Panc1 (cell line): ENCODE measurements at regions not wholly inside any gene's neighbourhood (a gene's known extent, or its start where the extent isn't known, plus 50 kb on each side); places are given as distances from the start of the nearest gene placed in this dataset.

Source experiments
- ATAC-seq: fragments of 200-7000 bp; cut with Tn5 transposase; 2 replicates; pipeline ENCODE4 v1.9.1; 2020; ENCODE audit warnings: mild to moderate bottlenecking, moderate library complexity
- BruUV-seq: library from RNA; stranded (reverse); fragments of 400-500 nt; replicated peaks from 2 replicates; lab custom pipeline; 2021; lab: Mats Ljungman, UMichigan
- CTCF ChIA-PET: fragments of 300-600 bp; sonication (Branson Sonifier 250); formaldehyde crosslinking; loops from one replicate; lab custom pipeline; 2022; ENCODE audit warnings: antibody characterized with exemption; lab: Charles Lee
- POLR2A ChIA-PET: fragments of 300-600 bp; sonication (Branson Sonifier 250); formaldehyde crosslinking; loops from one replicate; lab custom pipeline; 2022; ENCODE audit warnings: antibody characterized with exemption; lab: Charles Lee
- DNase-seq: peaks from one replicate; pipeline ENCODE4 v3.0.0-alpha.2; 2010; ENCODE audit warnings: low read depth, low spot score
- H3K27ac ChIP-seq: 2 replicates; pipeline ENCODE4 v1.5.1; 2011; ENCODE audit warnings: mild to moderate bottlenecking, low read length, inconsistent platforms
- H3K27me3 ChIP-seq: fragments of 200-500 bp; sonication (Bioruptor generic); 2 replicates; pipeline ENCODE4 v1.6.0; 2014; ENCODE audit warnings: low read length, inconsistent platforms; ENCODE audit not compliant: control insufficient read depth, insufficient read depth
- H3K36me3 ChIP-seq: fragments of 200-500 bp; sonication (Bioruptor generic); 2 replicates; pipeline ENCODE4 v1.5.1; 2014; ENCODE audit warnings: inconsistent platforms, mild to moderate bottlenecking, low read length, moderate library complexity; ENCODE audit not compliant: control insufficient read depth, insufficient read depth
- H3K4me1 ChIP-seq: 2 replicates; pipeline ENCODE4 v1.5.1; 2011; ENCODE audit warnings: inconsistent platforms, mild to moderate bottlenecking, low read length, moderate library complexity; ENCODE audit not compliant: control insufficient read depth, insufficient read depth
- H3K4me3 ChIP-seq, 2 experiments: 2 replicates each; pipeline ENCODE4 v1.5.1; 2011 to 2012; ENCODE audit warnings: low read depth in 2 of 2, low read length in 2 of 2, mild to moderate bottlenecking in 2 of 2, inconsistent platforms in 1 of 2, moderate library complexity in 1 of 2
- H3K9me3 ChIP-seq: fragments of 200-500 bp; sonication (Bioruptor generic); 2 replicates; pipeline ENCODE4 v1.5.1; 2014; ENCODE audit warnings: low read depth, mild to moderate bottlenecking, inconsistent platforms, low read length, moderate library complexity; ENCODE audit not compliant: control insufficient read depth, insufficient read depth
- POLR2AphosphoS5 ChIP-seq: IDR thresholded peaks from 2 replicates; pipeline ENCODE4 v1.6.1; 2012; ENCODE audit warnings: mild to moderate bottlenecking, low read depth, low read length, moderate library complexity
- REST ChIP-seq, 2 experiments: IDR thresholded peaks; 2 replicates each; pipeline ENCODE4 v1.6.1; 2011 to 2012; ENCODE audit warnings: low read depth in 2 of 2, control low read depth in 1 of 2, low read length in 1 of 2, mild to moderate bottlenecking in 1 of 2, moderate library complexity in 1 of 2; ENCODE audit not compliant: insufficient read depth in 1 of 2
- SIN3A ChIP-seq: IDR thresholded peaks from 2 replicates; pipeline ENCODE4 v1.6.1; 2012; ENCODE audit warnings: low read depth, mild to moderate bottlenecking, low read length, moderate library complexity, borderline replicate concordance; ENCODE audit not compliant: insufficient read depth
- TCF7L2 ChIP-seq: IDR thresholded peaks from 2 replicates; pipeline ENCODE4 v1.6.1; 2011; ENCODE audit warnings: mild to moderate bottlenecking, low read depth, low read length, inconsistent platforms
- in situ Hi-C: cut with HindIII; loops from 2 replicates; pipeline ENCODE4 v1.10.0; 2016; ENCODE audit warnings: low sequenced_read_pairs, low pct_unique_long_range_greater_than_20kb
- intact Hi-C: fragments of 100-400 bp; cut with micrococcal nuclease; formaldehyde crosslinking; loops from one replicate; pipeline ENCODE4 v1.10.0; 2022; ENCODE audit not compliant: unreplicated experiment
- TF ChIP-seq, protein P1 (sequence below): fragments of 450-650 bp; IDR thresholded peaks from 2 replicates; pipeline ENCODE4 v1.5.1; 2017; ENCODE audit warnings: mild to moderate bottlenecking

DNA sequence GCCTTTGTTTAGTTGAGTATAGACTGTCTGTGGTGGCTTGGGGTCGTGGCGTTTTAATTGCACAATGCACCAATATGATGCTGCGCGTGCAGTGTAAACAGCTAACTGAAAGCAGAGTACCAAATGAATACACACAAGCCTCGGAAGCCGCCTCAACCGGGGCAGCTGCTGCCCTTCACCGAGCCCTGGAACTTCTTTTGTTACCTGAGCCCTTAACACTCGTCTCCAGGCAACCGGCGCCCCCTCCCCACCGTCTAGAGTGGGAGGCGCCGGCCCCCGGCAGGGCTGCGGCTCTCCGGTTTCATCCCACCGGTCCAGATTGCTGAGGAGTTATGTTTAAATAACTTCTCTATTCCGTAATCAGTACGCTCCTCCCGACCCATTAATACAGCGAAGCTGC, 173.2 kb upstream of the TBL1X start:
- intact Hi-C loops, result no loop called here
- CTCF ChIA-PET, result no interaction called here
- no peaks in the 10 kb centered on the region for H3K4me1 ChIP-seq
- no peak for ATAC-seq
- no peak for TF ChIP-seq REST (IDR thresholded peaks at IDR 0.05; ENCODE audit: insufficient read depth in 1 of 2, low read depth in 2 of 2, low read length in 1 of 2)
- no peak for TF ChIP-seq POLR2AphosphoS5
- no peak for TF ChIP-seq TCF7L2
- TF ChIP-seq, protein P1, sequence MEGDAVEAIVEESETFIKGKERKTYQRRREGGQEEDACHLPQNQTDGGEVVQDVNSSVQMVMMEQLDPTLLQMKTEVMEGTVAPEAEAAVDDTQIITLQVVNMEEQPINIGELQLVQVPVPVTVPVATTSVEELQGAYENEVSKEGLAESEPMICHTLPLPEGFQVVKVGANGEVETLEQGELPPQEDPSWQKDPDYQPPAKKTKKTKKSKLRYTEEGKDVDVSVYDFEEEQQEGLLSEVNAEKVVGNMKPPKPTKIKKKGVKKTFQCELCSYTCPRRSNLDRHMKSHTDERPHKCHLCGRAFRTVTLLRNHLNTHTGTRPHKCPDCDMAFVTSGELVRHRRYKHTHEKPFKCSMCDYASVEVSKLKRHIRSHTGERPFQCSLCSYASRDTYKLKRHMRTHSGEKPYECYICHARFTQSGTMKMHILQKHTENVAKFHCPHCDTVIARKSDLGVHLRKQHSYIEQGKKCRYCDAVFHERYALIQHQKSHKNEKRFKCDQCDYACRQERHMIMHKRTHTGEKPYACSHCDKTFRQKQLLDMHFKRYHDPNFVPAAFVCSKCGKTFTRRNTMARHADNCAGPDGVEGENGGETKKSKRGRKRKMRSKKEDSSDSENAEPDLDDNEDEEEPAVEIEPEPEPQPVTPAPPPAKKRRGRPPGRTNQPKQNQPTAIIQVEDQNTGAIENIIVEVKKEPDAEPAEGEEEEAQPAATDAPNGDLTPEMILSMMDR, result no peak
- TF ChIP-seq SIN3A, result no peak
- no peak overlapping the region for H3K27ac ChIP-seq
- POLR2A ChIA-PET, result no interaction called here
- H3K4me3 ChIP-seq, result no peak overlapping the region
- no peaks in the 10 kb centered on the region for H3K27me3 ChIP-seq
- DNase-seq, result no peak
- H3K36me3 ChIP-seq, result no peaks in the 10 kb centered on the region
- no peaks in the 10 kb centered on the region for H3K9me3 ChIP-seq
- in situ Hi-C loops, result no loop called here
- no TSS peak for BruUV-seq

GRCh38 chrX:9293051-9293496, 171.8 kb upstream of the TBL1X start:
- POLR2A ChIA-PET, result no interaction called here
- Histone ChIP-seq H3K9me3 (no peaks in the 10 kb centered on the region), H3K4me1 (no peaks in the 10 kb centered on the region), H3K27ac (no peak overlapping the region), H3K36me3 (no peaks in the 10 kb centered on the region), H3K4me3 (no peak overlapping the region), H3K27me3 (no peaks in the 10 kb centered on the region)
- DNase-seq (no peak), ATAC-seq (no peak)
- no TSS peak for BruUV-seq
- in situ Hi-C loops, result no loop called here
- CTCF ChIA-PET, result no interaction called here
- TF ChIP-seq SIN3A (no peak), POLR2AphosphoS5 (no peak), REST (IDR thresholded peaks at IDR 0.05; ENCODE audit: insufficient read depth in 1 of 2, low read depth in 2 of 2, low read length in 1 of 2) (no peak), TCF7L2 (no peak)
- TF ChIP-seq, protein P1, result no peak
- intact Hi-C loops, result no loop called here
